Omental fat pad (tissue), 3 donors: ENCODE measurements at regions not wholly inside any gene's neighbourhood (a gene's known extent, or its start where the extent isn't known, plus 50 kb on each side); places are given as distances from the start of the nearest gene placed in this dataset.

Experiments used
- ATAC-seq: fragments of 150-250 bp; one replicate; pipeline ENCODE4 v1.9.1; 2016; ENCODE audit warnings: mild to moderate bottlenecking, moderate library complexity; ENCODE audit not compliant: low FRiP score
- DNase-seq: peaks from one replicate; pipeline ENCODE4 v3.0.0-alpha.2; 2019; ENCODE audit warnings: low spot score
- TF ChIP-seq, protein P1 (sequence below), 3 donors: fragments of 450-650 bp; IDR thresholded peaks; one replicate each; pipeline ENCODE4 v1.5.1; 2016 to 2017; ENCODE audit warnings: antibody characterized with exemption in 3 of 3, mild to moderate bottlenecking in 3 of 3, moderate library complexity in 2 of 3

DNA sequence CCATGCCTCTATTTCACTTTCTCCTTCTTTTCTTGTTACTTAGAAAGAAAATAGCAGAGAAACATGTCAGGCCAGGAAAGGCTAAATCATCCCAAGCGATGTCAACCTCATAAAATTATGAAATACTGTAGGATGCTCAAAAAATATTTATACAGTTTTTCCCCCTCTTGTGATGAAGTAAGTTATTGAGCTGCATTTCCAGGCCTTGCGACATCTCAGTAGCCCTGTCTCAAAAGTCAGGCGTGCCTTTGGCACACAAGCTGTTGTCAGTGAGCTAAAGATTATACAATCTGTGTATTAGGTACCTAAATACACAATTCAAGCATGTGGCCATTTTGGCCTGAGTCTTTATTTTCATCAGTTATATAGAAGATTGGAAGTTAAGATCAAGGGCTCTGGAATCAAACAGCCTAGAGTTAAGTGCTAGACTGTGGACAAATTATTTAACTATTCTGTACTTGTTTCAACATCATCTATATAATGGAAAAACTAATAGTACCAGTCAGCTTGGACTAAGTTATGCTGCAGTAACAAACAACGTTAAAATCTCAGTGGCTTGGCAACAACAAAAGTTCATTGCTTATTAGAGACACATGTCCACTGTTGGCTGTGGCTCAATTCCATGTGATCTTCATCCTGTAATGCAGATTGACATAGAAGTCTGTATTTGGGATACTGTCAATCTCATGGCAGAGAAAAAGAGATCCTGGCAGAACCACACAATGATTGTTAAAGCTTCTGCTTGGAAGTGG lies 406.4 kb upstream of the PROK2 start:
- ATAC-seq (no peak), DNase-seq (no peak)
- TF ChIP-seq, protein P1, sequence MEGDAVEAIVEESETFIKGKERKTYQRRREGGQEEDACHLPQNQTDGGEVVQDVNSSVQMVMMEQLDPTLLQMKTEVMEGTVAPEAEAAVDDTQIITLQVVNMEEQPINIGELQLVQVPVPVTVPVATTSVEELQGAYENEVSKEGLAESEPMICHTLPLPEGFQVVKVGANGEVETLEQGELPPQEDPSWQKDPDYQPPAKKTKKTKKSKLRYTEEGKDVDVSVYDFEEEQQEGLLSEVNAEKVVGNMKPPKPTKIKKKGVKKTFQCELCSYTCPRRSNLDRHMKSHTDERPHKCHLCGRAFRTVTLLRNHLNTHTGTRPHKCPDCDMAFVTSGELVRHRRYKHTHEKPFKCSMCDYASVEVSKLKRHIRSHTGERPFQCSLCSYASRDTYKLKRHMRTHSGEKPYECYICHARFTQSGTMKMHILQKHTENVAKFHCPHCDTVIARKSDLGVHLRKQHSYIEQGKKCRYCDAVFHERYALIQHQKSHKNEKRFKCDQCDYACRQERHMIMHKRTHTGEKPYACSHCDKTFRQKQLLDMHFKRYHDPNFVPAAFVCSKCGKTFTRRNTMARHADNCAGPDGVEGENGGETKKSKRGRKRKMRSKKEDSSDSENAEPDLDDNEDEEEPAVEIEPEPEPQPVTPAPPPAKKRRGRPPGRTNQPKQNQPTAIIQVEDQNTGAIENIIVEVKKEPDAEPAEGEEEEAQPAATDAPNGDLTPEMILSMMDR (IDR thresholded peaks at IDR 0.05) = no peak

DNA sequence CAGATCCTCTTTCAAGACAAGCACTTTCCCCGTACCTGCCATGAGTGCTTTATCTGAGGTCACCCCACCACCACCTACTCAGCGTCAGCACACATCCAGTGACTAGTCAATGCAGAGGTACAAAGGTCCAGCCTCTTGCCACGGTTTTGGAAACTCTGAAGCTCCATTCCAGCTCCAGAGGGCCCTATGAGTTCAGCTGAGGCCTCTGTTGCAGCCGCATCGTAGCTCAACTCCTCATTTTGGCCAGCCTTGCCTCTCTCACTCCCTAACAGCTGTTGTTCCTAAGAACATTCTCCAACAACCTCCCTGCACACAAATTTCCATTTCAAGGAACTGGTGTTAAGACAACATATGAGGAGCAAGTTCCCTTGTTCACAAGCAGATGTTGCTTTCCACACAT lies 405.1 kb upstream of the PROK2 start:
- DNase-seq (no peak), ATAC-seq (no peak)
- TF ChIP-seq, protein P1 (IDR thresholded peaks at IDR 0.05) = no peak

DNA sequence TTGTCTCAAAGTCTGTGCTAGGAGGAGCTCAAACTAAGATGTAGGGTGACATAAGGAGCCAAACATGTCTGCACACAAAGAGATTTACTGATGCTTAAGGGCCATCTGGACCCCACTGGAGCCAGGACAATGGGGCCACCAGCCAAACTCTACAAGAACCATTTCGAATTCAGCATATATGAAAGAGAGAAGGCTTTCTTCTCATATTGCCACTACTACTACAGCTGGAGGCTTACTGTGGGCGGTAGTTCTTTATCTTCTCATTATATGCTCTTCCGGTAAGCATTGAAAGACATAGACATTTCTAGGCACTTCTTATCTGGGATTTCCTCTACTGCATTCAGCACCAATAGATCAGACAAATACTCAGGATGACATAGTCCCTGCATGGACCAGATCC lies 404.4 kb upstream of the PROK2 start:
- TF ChIP-seq, protein P1 (IDR thresholded peaks at IDR 0.05) = no peak
- DNase-seq (no peak), ATAC-seq (no peak)

DNA sequence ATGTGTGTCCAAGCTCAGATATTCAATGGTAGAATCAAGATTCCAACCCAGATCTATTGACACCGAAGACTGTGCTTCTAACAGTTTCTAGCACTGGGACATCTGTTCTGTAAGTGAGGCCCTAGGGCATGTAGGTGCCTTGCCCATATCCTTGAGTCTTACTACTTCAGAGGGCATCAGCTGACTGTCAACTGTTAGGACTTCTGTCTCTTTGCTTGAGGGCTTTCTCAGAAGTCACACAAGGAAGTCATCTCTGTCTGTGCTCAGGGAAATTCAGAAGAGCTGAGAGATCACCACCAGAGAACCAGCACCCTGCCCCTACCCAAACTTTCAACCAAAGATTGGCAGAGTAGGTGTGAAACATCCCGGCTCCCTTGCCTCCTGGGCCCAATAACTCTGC lies 403.6 kb upstream of the PROK2 start:
- TF ChIP-seq, protein P1 (IDR thresholded peaks at IDR 0.05) = no peak
- no peak for DNase-seq
- no peak for ATAC-seq

DNA sequence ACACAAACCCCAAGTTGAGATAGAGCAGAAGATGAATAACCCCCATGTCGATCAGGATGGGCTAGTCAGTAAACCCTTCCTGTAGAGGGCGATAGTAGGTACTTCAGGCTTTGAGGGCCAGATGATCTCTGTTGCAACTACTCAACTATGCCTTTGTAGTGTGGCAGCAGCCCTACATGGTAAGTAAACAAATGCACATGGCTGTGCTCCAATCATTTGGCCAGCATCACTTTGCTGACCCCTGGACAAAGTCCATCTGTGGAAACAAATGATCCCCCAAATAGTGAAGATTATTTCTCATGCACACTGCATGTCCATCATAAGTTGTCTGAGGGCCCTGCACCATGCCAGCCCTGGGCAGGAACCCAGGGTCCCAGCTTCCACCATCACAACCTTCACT lies 402.2 kb upstream of the PROK2 start:
- TF ChIP-seq, protein P1 (IDR thresholded peaks at IDR 0.05) = no peak
- ATAC-seq (no peak), DNase-seq (no peak)

DNA sequence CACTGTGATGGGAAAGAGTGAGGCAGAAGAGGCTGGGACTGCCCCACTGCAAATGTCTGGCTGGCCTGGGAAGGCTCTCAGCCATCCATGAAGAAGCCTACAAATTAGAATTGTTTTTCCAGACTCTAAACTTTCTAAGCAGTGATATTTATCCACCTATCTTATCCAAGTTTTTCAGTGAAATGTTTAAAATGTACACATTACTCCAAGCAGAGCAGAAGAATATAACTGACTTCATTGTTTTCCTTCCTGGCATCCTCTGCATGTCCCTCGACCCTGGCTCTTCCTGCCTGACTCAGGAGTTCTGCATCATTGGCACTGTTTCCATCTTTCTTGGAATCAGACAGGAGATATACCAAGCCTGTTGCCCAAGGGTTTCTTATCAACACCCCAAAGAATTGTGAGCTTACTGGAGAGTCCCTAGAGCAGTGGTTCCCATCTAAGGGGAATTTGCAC lies 401.5 kb upstream of the PROK2 start:
- DNase-seq = no peak
- TF ChIP-seq, protein P1 (IDR thresholded peaks at IDR 0.05) = no peak
- ATAC-seq = peak; percentile 41
